Neural cell (in vitro differentiated cells): ENCODE measurements at regions not wholly inside any gene's neighbourhood (a gene's known extent, or its start where the extent isn't known, plus 50 kb on each side); places are given as distances from the start of the nearest gene placed in this dataset.

Source experiments
- H2AFZ ChIP-seq: fragments of 200-600, 300-800 bp; sonication (generic), shearing (Covaris generic); 2 replicates; pipeline ENCODE4 v1.6.0; 2014; ENCODE audit warnings: low read depth, mild to moderate bottlenecking, antibody characterized with exemption, low read length, moderate library complexity
- H3F3A ChIP-seq: fragments of 200-600 bp; shearing (Covaris generic); 2 replicates; pipeline ENCODE4 v1.6.1; 2016; ENCODE audit warnings: mild to moderate bottlenecking, moderate library complexity, mixed read lengths, antibody characterized with exemption, low read length; ENCODE audit not compliant: insufficient read depth, poor library complexity, severe bottlenecking
- H3K27ac ChIP-seq: fragments of 200-600, 300-800 bp; sonication (generic), shearing (Covaris generic); 2 replicates; pipeline ENCODE4 v1.5.1; 2014; ENCODE audit warnings: mild to moderate bottlenecking, low read length, moderate library complexity
- H3K27me3 ChIP-seq: fragments of 300-800, 200-600 bp; sonication (generic), shearing (Covaris generic); 2 replicates; pipeline ENCODE4 v1.6.0; 2014; ENCODE audit warnings: mild to moderate bottlenecking, low read depth, low read length, moderate library complexity; ENCODE audit not compliant: insufficient read depth
- H3K36me3 ChIP-seq: fragments of 300-800, 200-600 bp; sonication (generic), shearing (Covaris generic); 2 replicates; pipeline ENCODE4 v1.5.1; 2014; ENCODE audit warnings: mild to moderate bottlenecking, antibody characterized with exemption, low read length, moderate library complexity; ENCODE audit not compliant: insufficient read depth
- H3K4me2 ChIP-seq: fragments of 300-800, 200-600 bp; sonication (generic), shearing (Covaris generic); 2 replicates; pipeline ENCODE4 v1.6.0; 2014; ENCODE audit warnings: mild to moderate bottlenecking, low read length
- H3K4me3 ChIP-seq: fragments of 300-800, 200-600 bp; sonication (generic), shearing (Covaris generic); 2 replicates; pipeline ENCODE4 v1.5.1; 2014; ENCODE audit warnings: mild to moderate bottlenecking, low read length, moderate library complexity
- H3K79me2 ChIP-seq: fragments of 200-600 bp; shearing (Covaris generic); replicated peaks from 2 replicates; pipeline ENCODE4 v1.6.0; 2014; ENCODE audit warnings: mild to moderate bottlenecking, low read length, moderate library complexity; ENCODE audit not compliant: insufficient read depth
- H3K9ac ChIP-seq: fragments of 300-800, 200-600 bp; sonication (generic), shearing (Covaris generic); 2 replicates; pipeline ENCODE4 v1.6.1; 2016; ENCODE audit warnings: mild to moderate bottlenecking, low read length, mixed read lengths
- H3K9me2 ChIP-seq: fragments of 200-600 bp; shearing (Covaris generic); 2 replicates; pipeline ENCODE4 v1.6.1; 2016; ENCODE audit warnings: mild to moderate bottlenecking, low read length, mixed read lengths; ENCODE audit not compliant: insufficient read depth
- H3K9me3 ChIP-seq: fragments of 200-600, 300-800 bp; sonication (generic), shearing (Covaris generic); 2 replicates; pipeline ENCODE4 v1.6.1; 2016; ENCODE audit warnings: mild to moderate bottlenecking, mixed run types, low read length, moderate library complexity, mixed read lengths
- H4K20me1 ChIP-seq: fragments of 200-600 bp; shearing (Covaris generic); 2 replicates; pipeline ENCODE4 v1.6.1; 2016; ENCODE audit warnings: mild to moderate bottlenecking, mixed run types; ENCODE audit not compliant: insufficient read depth
- EP300 ChIP-seq: fragments of 450-650 bp; conservative IDR thresholded peaks from 2 replicates; pipeline ENCODE4 v1.6.1; 2014; ENCODE audit warnings: antibody characterized with exemption, mild to moderate bottlenecking, moderate library complexity; ENCODE audit not compliant: poor library complexity, severe bottlenecking
- EZH2 ChIP-seq: fragments of 200-600, 300-800 bp; shearing (Covaris generic), sonication (generic); IDR thresholded peaks from 2 replicates; pipeline ENCODE4 v1.6.1; 2014; ENCODE audit warnings: antibody characterized with exemption, low read length, borderline replicate concordance, mild to moderate bottlenecking; ENCODE audit not compliant: insufficient read depth, poor library complexity, severe bottlenecking
- MXI1 ChIP-seq: fragments of 450-650 bp; conservative IDR thresholded peaks from 2 replicates; pipeline ENCODE4 v1.6.1; 2014; ENCODE audit warnings: antibody characterized with exemption, mild to moderate bottlenecking; ENCODE audit not compliant: poor library complexity, severe bottlenecking
- POLR2AphosphoS5 ChIP-seq: IDR thresholded peaks from 2 replicates; pipeline ENCODE4 v1.6.1; 2012
- RAD21 ChIP-seq: fragments of 450-650 bp; conservative IDR thresholded peaks from 2 replicates; pipeline ENCODE4 v1.6.1; 2014; ENCODE audit warnings: antibody characterized with exemption, mild to moderate bottlenecking, moderate library complexity
- REST ChIP-seq: IDR thresholded peaks from 2 replicates; pipeline ENCODE4 v1.6.1; 2012; ENCODE audit warnings: borderline replicate concordance
- SMC3 ChIP-seq: fragments of 450-650 bp; conservative IDR thresholded peaks from 2 replicates; pipeline ENCODE4 v1.6.1; 2014; ENCODE audit warnings: antibody characterized with exemption, mild to moderate bottlenecking, moderate library complexity; ENCODE audit not compliant: poor library complexity
- TAF1 ChIP-seq: IDR thresholded peaks from 2 replicates; pipeline ENCODE4 v1.6.1; 2012; ENCODE audit warnings: low read depth
- TF ChIP-seq, protein P1 (sequence below): fragments of 450-650 bp; IDR thresholded peaks from 2 replicates; pipeline ENCODE4 v1.5.1; 2014; ENCODE audit warnings: antibody characterized with exemption, mild to moderate bottlenecking, moderate library complexity; ENCODE audit not compliant: poor library complexity, severe bottlenecking

- Histone ChIP-seq H3F3A (no peaks in the 10 kb centered on the region), H3K79me2 (no peaks in the 10 kb centered on the region), H3K4me2 (no peak overlapping the region), H2AFZ (no peak overlapping the region), H4K20me1 (no peaks in the 10 kb centered on the region), H3K36me3 (no peaks in the 10 kb centered on the region), H3K9me2 (no peaks in the 10 kb centered on the region), H3K27me3 (no peaks in the 10 kb centered on the region), H3K4me3 (no peak overlapping the region), H3K9ac (no peak overlapping the region), H3K9me3 (no peaks in the 10 kb centered on the region), H3K27ac (no peak overlapping the region)
- TF ChIP-seq SMC3 = no peak
- TF ChIP-seq TAF1 = no peak
- no peak for TF ChIP-seq POLR2AphosphoS5
- no peak for TF ChIP-seq RAD21
- no peak for TF ChIP-seq MXI1
- TF ChIP-seq REST = no peak
- no peak for TF ChIP-seq EP300
- no peak for TF ChIP-seq EZH2
- TF ChIP-seq, protein P1, sequence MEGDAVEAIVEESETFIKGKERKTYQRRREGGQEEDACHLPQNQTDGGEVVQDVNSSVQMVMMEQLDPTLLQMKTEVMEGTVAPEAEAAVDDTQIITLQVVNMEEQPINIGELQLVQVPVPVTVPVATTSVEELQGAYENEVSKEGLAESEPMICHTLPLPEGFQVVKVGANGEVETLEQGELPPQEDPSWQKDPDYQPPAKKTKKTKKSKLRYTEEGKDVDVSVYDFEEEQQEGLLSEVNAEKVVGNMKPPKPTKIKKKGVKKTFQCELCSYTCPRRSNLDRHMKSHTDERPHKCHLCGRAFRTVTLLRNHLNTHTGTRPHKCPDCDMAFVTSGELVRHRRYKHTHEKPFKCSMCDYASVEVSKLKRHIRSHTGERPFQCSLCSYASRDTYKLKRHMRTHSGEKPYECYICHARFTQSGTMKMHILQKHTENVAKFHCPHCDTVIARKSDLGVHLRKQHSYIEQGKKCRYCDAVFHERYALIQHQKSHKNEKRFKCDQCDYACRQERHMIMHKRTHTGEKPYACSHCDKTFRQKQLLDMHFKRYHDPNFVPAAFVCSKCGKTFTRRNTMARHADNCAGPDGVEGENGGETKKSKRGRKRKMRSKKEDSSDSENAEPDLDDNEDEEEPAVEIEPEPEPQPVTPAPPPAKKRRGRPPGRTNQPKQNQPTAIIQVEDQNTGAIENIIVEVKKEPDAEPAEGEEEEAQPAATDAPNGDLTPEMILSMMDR = no peak
Measured at GRCh38 chr4:153143527-153144348, 60.5 kb upstream of the TRIM2 start.

DNA sequence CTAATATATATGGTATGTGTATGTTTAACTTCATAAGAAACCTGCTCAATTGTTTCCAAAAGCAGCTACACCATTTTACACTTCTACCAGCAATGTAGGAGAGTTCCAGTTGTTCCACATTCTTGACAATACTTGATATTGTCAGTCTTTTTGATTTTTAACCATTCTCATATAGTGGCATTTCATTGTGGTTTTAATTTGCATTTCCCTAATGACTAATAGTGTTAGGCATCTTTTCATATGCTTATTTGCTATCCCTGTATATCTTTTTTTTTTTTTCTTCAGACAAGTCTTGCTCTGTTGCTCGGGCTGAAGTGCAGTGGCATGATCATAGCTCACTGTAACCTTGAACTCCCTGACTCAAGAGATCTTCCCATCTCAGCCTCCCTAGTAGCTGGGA, 58.2 kb upstream of the TRIM2 start:
- H3F3A ChIP-seq = no peaks in the 10 kb centered on the region
- H3K9ac ChIP-seq = no peak overlapping the region
- no peak overlapping the region for H3K4me3 ChIP-seq
- H3K27me3 ChIP-seq = no peaks in the 10 kb centered on the region
- no peak overlapping the region for H3K27ac ChIP-seq
- no peak overlapping the region for H2AFZ ChIP-seq
- no peaks in the 10 kb centered on the region for H3K9me3 ChIP-seq
- no peaks in the 10 kb centered on the region for H3K9me2 ChIP-seq
- H3K36me3 ChIP-seq = no peaks in the 10 kb centered on the region
- H3K4me2 ChIP-seq = no peak overlapping the region
- H4K20me1 ChIP-seq = no peaks in the 10 kb centered on the region
- TF ChIP-seq EZH2 (no peak), EP300 (no peak), SMC3 (no peak), TAF1 (no peak)
- peaks cover 8% of the 10 kb centered on the region for H3K79me2 ChIP-seq
